Epithelial cell of esophagus (primary cell): ENCODE measurements at regions not wholly inside any gene's neighbourhood (a gene's known extent, or its start where the extent isn't known, plus 50 kb on each side); places are given as distances from the start of the nearest gene placed in this dataset.

Experiments used
- DNase-seq: peaks from one replicate; pipeline ENCODE4 v3.0.0; 2010; ENCODE audit warnings: low read depth
- H3K4me3 ChIP-seq: 2 replicates; pipeline ENCODE4 v1.5.1; 2011; ENCODE audit warnings: mild to moderate bottlenecking, low read length, control low read depth
- CTCF ChIP-seq: IDR thresholded peaks from 2 replicates; pipeline ENCODE4 v1.5.1; 2011; ENCODE audit warnings: low read depth, mild to moderate bottlenecking, low read length, control low read depth, inconsistent platforms; ENCODE audit not compliant: insufficient read depth; ENCODE audit errors: missing control alignments

- no peak overlapping the region for H3K4me3 ChIP-seq
- no peak for DNase-seq
- TF ChIP-seq CTCF: no peak
Measured at GRCh38 chr6:11415557-11415956, 122.0 kb upstream of the TMEM170B start.

- no peak for TF ChIP-seq CTCF
- H3K4me3 ChIP-seq: no peak overlapping the region
- peak; percentile 95 for DNase-seq
Measured at GRCh38 chr6:11414176-11414963, 123.2 kb upstream of the TMEM170B start.

DNA sequence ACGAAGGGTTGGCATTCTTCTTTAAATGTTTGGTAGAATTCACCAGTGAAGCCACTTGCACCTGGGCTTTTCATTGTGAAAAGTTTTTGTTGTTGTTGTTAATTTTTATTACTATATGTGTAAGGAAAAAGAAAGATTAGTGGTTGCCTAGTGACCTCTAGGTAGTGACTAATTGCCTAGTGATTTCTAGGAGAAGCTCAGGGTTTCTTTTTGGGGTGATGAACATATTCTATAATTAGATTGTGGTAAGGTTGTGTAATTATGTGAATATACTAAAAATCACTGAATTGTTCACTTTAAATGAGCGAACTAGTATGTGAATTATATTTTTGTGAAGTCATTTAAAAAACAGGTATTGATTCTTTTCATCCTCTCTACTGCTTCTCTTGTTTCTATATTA, 123.8 kb upstream of the TMEM170B start:
- TF ChIP-seq CTCF: no peak
- DNase-seq: peak; percentile 68
- no peak overlapping the region for H3K4me3 ChIP-seq

- DNase-seq: no peak
- TF ChIP-seq CTCF: no peak
- H3K4me3 ChIP-seq: no peak overlapping the region
Measured at GRCh38 chr6:11413117-11413687, 124.3 kb upstream of the TMEM170B start.

- no peak overlapping the region for H3K4me3 ChIP-seq
- no peak for DNase-seq
- no peak for TF ChIP-seq CTCF
Measured at GRCh38 chr6:11412616-11413015, 124.9 kb upstream of the TMEM170B start.

- no peak for TF ChIP-seq CTCF
- DNase-seq: no peak
- H3K4me3 ChIP-seq: no peak overlapping the region
Measured at GRCh38 chr6:11412011-11412424, 125.5 kb upstream of the TMEM170B start.

- no peak for TF ChIP-seq CTCF
- no peak for DNase-seq
Measured at GRCh38 chr6:11411593-11411992, 126.0 kb upstream of the TMEM170B start.

More at GRCh38 chr6:11411593-11411992, 126.0 kb upstream of the TMEM170B start:
- no peak overlapping the region for H3K4me3 ChIP-seq
